LNCaP clone FGC (cell line): ENCODE measurements at regions not wholly inside any gene's neighbourhood (a gene's known extent, or its start where the extent isn't known, plus 50 kb on each side); places are given as distances from the start of the nearest gene placed in this dataset.
A peak's percentile ranks its signal among the peaks of the same experiment; 100 is the strongest.

Experiments
- DNase-seq: peaks from one replicate; pipeline ENCODE4 v3.0.0-alpha.2; 2011; ENCODE audit warnings: low read depth
- H3K4me3 ChIP-seq: 2 replicates; pipeline ENCODE4 v1.5.1; 2011; ENCODE audit warnings: mild to moderate bottlenecking, low read depth, low read length, control low read depth
- TF ChIP-seq, protein P1 (sequence below): IDR thresholded peaks from 2 replicates; pipeline ENCODE4 v1.5.1; 2012; ENCODE audit warnings: mild to moderate bottlenecking; ENCODE audit not compliant: control insufficient read depth, insufficient read depth; ENCODE audit errors: extremely low read depth

- H3K4me3 ChIP-seq, result no peak overlapping the region
- TF ChIP-seq, protein P1, sequence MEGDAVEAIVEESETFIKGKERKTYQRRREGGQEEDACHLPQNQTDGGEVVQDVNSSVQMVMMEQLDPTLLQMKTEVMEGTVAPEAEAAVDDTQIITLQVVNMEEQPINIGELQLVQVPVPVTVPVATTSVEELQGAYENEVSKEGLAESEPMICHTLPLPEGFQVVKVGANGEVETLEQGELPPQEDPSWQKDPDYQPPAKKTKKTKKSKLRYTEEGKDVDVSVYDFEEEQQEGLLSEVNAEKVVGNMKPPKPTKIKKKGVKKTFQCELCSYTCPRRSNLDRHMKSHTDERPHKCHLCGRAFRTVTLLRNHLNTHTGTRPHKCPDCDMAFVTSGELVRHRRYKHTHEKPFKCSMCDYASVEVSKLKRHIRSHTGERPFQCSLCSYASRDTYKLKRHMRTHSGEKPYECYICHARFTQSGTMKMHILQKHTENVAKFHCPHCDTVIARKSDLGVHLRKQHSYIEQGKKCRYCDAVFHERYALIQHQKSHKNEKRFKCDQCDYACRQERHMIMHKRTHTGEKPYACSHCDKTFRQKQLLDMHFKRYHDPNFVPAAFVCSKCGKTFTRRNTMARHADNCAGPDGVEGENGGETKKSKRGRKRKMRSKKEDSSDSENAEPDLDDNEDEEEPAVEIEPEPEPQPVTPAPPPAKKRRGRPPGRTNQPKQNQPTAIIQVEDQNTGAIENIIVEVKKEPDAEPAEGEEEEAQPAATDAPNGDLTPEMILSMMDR, result no peak
- no peak for DNase-seq
These were observed 266.4 kb upstream of the KLF14 start for GRCh38 chr7:131000389-131000788.

DNA sequence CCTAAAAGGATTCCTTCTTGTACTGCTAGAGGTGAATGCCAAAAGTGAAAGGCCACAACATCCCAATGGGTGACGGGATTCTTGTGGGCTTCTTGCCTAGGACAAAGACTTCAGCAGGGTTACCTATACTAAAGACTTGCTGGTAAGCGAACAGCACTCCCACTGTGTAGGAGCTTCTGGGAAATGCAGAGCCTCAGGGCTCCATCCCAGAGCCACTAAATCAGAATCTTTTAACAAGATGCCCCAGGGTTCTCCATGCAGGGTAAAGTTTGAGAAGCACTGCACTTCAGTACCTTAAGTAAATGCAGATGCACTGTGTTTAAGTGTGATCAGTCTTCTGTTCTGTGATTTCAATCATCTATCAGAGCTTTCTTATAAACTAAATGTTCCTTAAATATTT is 266.9 kb upstream of the KLF14 start:
- no peak for DNase-seq
- H3K4me3 ChIP-seq, result no peak overlapping the region
- TF ChIP-seq, protein P1, result no peak

DNA sequence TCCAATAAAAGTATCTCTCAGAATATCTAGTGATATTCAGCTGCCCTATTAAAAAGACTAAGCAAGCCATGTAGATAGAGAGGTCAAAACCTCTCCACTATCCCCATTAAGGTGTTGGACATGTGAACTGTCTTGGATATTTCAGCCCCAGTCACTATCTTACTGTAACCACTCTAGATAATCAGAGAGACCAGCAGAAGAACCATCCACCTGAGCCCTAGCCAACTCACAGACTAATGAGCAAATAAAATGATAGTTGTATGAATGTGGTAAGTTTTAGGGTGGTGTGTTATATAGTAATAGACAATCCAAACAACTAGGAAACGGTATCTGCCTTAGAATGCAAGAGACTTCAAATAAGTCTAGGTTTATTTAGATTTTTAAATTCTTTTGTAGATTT is 268.6 kb upstream of the KLF14 start:
- no peak for DNase-seq
- TF ChIP-seq, protein P1, result no peak
- H3K4me3 ChIP-seq, result no peak overlapping the region

- no peak overlapping the region for H3K4me3 ChIP-seq
- TF ChIP-seq, protein P1, result no peak
- DNase-seq, result no peak
These were observed 269.6 kb upstream of the KLF14 start for GRCh38 chr7:131003634-131004033.

DNA sequence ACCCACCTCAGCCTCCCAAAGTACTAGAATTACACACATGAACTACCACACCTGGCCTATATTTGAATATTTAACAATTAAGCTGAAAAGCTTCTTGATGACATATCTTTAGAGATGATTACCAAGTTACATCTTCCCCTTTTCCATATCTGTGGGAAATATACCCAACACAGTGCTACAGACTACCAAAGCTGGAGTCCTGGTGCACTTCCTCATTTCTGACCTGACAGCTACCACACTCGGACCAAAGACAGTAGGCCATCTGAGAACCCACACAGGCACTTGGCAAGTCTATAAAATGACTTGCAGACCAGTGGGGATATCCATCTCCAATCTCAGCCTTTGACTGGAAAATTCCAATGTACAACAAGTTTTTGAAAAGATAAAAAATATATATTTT is 270.4 kb upstream of the KLF14 start:
- DNase-seq, result no peak
- TF ChIP-seq, protein P1, result no peak

DNA sequence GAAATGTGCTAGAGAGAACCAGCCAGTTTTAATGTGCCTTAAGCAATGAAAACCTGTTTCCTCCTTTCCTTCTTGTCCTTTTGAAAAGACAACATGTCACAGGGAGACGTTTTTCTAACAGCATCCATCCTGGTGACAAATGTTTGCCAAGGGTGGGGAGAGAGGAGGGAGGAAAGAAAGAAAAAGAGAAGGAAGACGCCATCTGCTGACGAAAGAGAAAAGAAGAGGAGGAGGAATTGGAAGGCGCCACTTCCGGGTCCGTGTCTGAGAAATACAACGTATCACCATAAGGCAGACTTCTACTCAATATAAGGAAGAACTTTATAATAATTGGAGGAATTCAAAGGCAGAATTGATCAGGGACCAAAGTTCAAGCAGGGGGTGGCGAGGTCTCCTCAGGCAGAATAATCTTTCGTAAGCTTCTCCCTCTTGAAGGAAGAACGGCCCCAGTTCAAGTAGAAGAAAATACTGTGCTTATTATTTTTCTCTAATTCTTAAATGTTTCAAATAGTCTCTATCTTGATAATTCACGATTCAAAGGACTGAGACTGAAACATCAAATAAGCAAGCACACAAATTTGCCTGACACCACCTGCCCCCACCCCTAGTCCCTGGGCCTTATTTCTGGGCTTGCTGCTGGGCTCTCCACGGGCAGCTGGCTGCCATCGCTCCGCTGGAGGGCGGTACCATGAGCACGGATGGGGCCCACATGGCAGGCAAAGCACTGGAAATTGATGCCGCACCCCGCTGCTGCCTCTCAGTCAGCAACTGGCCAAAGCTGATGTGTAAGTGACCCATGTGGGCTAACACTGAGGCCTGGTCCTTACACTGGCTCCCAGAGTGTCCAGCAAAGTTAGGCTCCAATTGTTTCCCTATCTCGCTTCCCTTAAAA is 273.7 kb upstream of the KLF14 start:
- no peak overlapping the region for H3K4me3 ChIP-seq
- TF ChIP-seq, protein P1, result peak; percentile 71
- peak; percentile 88 for DNase-seq

More for the DNA sequence above, 270.4 kb upstream of the KLF14 start:
- no peak overlapping the region for H3K4me3 ChIP-seq
